Right lobe of liver (tissue), 6 donors: ENCODE measurements at regions not wholly inside any gene's neighbourhood (a gene's known extent, or its start where the extent isn't known, plus 50 kb on each side); places are given as distances from the start of the nearest gene placed in this dataset.

ENCODE experiments used
- ATAC-seq, 4 donors: fragments of 200-7000 bp; cut with Tn5 transposase; one replicate each; pipeline ENCODE4 v1.9.1; 2020; ENCODE audit warnings: mild to moderate bottlenecking in 4 of 4, moderate library complexity in 4 of 4
- DNase-seq, 3 donors: peaks; one replicate each; pipeline ENCODE4 v3.0.0-alpha.2; 2020
- H3K27ac ChIP-seq, 3 donors: fragments of 200-600 bp; one replicate each; pipeline ENCODE4 v1.8.0; 2022
- H3K27me3 ChIP-seq, 2 donors: fragments of 200-600 bp; one replicate each; pipeline ENCODE4 v1.8.0; 2022
- H3K36me3 ChIP-seq, 4 donors: fragments of 200-600 bp; sonication (generic) in 1 of 4; one replicate each; pipeline versions ENCODE4 v1.5.1 to v1.8.0; 2017 to 2022; ENCODE audit warnings: control low read depth in 1 of 4
- H3K4me1 ChIP-seq, 4 donors: fragments of 200-600 bp; sonication (generic) in 1 of 4; one replicate each; pipeline versions ENCODE4 v1.5.1 to v1.8.0; 2017 to 2022; ENCODE audit warnings: control low read depth in 1 of 4
- H3K4me3 ChIP-seq, 3 donors: fragments of 200-600 bp; one replicate each; pipeline ENCODE4 v1.8.0; 2022
- H3K9me3 ChIP-seq, 4 donors: fragments of 200-600 bp; sonication (generic) in 1 of 4; one replicate each; pipeline versions ENCODE4 v1.5.1 to v1.8.0; 2017 to 2022; ENCODE audit warnings: control low read depth in 1 of 4
- CTCF ChIP-seq, 4 donors: fragments of 200-600 bp in 3 of 4; fragments of 450-650 bp in 1 of 4; IDR thresholded peaks; one replicate each; pipeline versions ENCODE4 v1.5.1 to v1.8.0; 2016 to 2022; ENCODE audit warnings: antibody characterized with exemption in 4 of 4, mild to moderate bottlenecking in 2 of 4
- POLR2A ChIP-seq: fragments of 450-650 bp; IDR thresholded peaks from one replicate; pipeline ENCODE4 v1.6.1; 2017; ENCODE audit warnings: antibody characterized with exemption, mild to moderate bottlenecking
- WGBS: methylation state at CpG from one replicate; pipeline ENCODE4 v1.1.6; 2018; ENCODE audit warnings: low coverage, low lambda C conversion rate; ENCODE audit not compliant: insufficient coverage; ENCODE audit errors: missing lambda C conversion rate; 5-methylcytosine and 5-hydroxymethylcytosine counted together
- intact Hi-C, 2 donors: fragments of 100-400 bp; cut with DNase I; formaldehyde crosslinking; loops; one replicate each; pipeline versions ENCODE4 v1.11.2 to v1.14.1; 2022
- donor health status: DM: no; HTN: yes; CAD: no.
- donor health status: DM: no; HTN: no; CAD: no.
- donor health status: DM: no; HTN: no; CAD: no.
- donor health status: DM: no; HTN: yes; CAD: no.
- donor health status: DM: no; HTN: yes; CAD: no.

- TF ChIP-seq POLR2A (no peak), CTCF (IDR thresholded peaks at IDR 0.05) (no peak)
- no peak for ATAC-seq
- WGBS, result 100% methylated on average over 1 of the region's 1 CpG
Observed at GRCh38 chr7:47132471-47132870, 449.4 kb downstream of the TNS3 start.

GRCh38 chr7:47128700-47129099 is 453.2 kb downstream of the TNS3 start:
- no peak overlapping the region for H3K27ac ChIP-seq
- no peaks in the 10 kb centered on the region for H3K27me3 ChIP-seq
- intact Hi-C loops, result no loop called here
- ATAC-seq (no peak), DNase-seq (no peak)
- no peak for TF ChIP-seq POLR2A
- TF ChIP-seq CTCF (IDR thresholded peaks at IDR 0.05), result no peak
- no peaks in the 10 kb centered on the region for H3K4me1 ChIP-seq
- no peaks in the 10 kb centered on the region for H3K36me3 ChIP-seq
- H3K9me3 ChIP-seq, result no peaks in the 10 kb centered on the region
- H3K4me3 ChIP-seq, result no peak overlapping the region

More at GRCh38 chr7:47132471-47132870, 449.4 kb downstream of the TNS3 start:
- intact Hi-C loops, result no loop called here
- Histone ChIP-seq H3K27me3 (no peaks in the 10 kb centered on the region), H3K36me3 (no peaks in the 10 kb centered on the region), H3K9me3 (no peaks in the 10 kb centered on the region), H3K4me1 (no peaks in the 10 kb centered on the region), H3K27ac (no peak overlapping the region), H3K4me3 (no peak overlapping the region)
- no peak for DNase-seq

- DNase-seq, result no peak
- no peak for ATAC-seq
- H3K27ac ChIP-seq, result no peak overlapping the region
- no peaks in the 10 kb centered on the region for H3K4me1 ChIP-seq
- no peak for TF ChIP-seq CTCF (IDR thresholded peaks at IDR 0.05)
- no peak for TF ChIP-seq POLR2A
- intact Hi-C loops, result no loop called here
- no peak overlapping the region for H3K4me3 ChIP-seq
- no peaks in the 10 kb centered on the region for H3K27me3 ChIP-seq
- WGBS, result 94% methylated on average over 9 of the region's 14 CpGs
- H3K36me3 ChIP-seq, result no peaks in the 10 kb centered on the region
- no peaks in the 10 kb centered on the region for H3K9me3 ChIP-seq
Observed at GRCh38 chr7:47125529-47125928, 456.4 kb downstream of the TNS3 start.

GRCh38 chr7:47119261-47119865 is 462.5 kb downstream of the TNS3 start:
- no peaks in the 10 kb centered on the region for H3K27me3 ChIP-seq
- no peaks in the 10 kb centered on the region for H3K36me3 ChIP-seq
- H3K4me1 ChIP-seq, result no peaks in the 10 kb centered on the region
- TF ChIP-seq CTCF (IDR thresholded peaks at IDR 0.05) (no peak), POLR2A (no peak)
- no peak overlapping the region for H3K27ac ChIP-seq
- no peak for DNase-seq
- ATAC-seq, result no peak
- intact Hi-C loops, result no loop called here
- no peaks in the 10 kb centered on the region for H3K9me3 ChIP-seq
- H3K4me3 ChIP-seq, result no peak overlapping the region
- WGBS, result 74% methylated on average over 3 of the region's 4 CpGs

GRCh38 chr7:47104206-47104549 is 477.7 kb downstream of the TNS3 start:
- no peaks in the 10 kb centered on the region for H3K4me1 ChIP-seq
- no peaks in the 10 kb centered on the region for H3K9me3 ChIP-seq
- intact Hi-C loops, result no loop called here
- no peaks in the 10 kb centered on the region for H3K27me3 ChIP-seq
- no peak overlapping the region for H3K4me3 ChIP-seq
- H3K27ac ChIP-seq, result no peak overlapping the region
- peak in 2 of 4 donors; percentile 26 to 27 for ATAC-seq
- DNase-seq, result no peak
- H3K36me3 ChIP-seq, result no peaks in the 10 kb centered on the region
- 17% methylated on average over 2 of the region's 4 CpGs for WGBS
- TF ChIP-seq POLR2A (no peak), CTCF (IDR thresholded peaks at IDR 0.05) (no peak)
